ENCODE measurements at regions not wholly inside any gene's neighbourhood (a gene's known extent, or its start where the extent isn't known, plus 50 kb on each side); places are given as distances from the start of the nearest gene placed in this dataset.

DNA sequence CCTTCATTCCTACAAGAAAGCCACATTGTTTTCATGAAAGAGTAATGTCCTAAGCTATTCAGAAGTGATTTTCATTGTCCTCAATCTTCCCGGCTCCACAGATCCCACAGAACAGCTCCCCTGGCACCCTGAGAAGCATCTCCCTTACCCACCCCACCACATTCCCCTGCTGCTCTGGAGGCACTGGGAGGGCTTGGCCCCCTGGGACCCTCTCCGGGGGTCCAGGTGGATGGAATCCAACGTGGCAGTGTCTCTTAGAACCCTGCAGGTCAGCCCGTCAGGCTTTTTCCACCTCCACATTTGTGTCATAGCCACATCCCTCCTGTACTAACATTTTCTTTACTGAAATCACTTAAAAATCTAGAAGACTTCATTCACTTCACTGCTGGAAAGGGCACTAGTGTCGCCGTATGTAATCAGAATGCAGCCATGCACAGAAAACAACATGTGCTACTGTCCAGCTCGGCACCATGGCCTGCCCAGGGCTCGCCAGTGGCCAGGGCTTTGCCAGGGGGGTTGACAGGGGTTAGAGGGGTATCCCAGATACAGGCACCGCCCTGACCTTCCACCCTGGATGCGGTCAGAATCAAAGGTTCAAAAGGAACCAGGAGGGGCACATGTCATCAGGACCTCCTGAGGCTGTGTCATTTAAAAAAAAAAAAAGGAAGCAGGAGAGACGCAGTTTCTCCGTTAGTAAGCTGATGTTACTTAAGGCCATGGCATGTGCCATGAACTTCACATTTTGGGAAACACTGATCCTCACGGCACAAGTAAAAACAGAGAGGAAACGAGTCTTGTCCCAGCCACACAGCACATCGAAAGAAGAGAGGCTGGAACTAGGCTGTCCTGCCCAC is 106.3 kb downstream of the LSM3 start:
- no peak overlapping the region for H3K27ac ChIP-seq
- H3K27me3 ChIP-seq: no peaks in the 10 kb centered on the region
- no peak overlapping the region for H3K4me3 ChIP-seq
- no peaks in the 10 kb centered on the region for H3K36me3 ChIP-seq
- no peak for DNase-seq
- TF ChIP-seq POLR2A (IDR thresholded peaks at IDR 0.05): no peak
- TF ChIP-seq, protein P1, sequence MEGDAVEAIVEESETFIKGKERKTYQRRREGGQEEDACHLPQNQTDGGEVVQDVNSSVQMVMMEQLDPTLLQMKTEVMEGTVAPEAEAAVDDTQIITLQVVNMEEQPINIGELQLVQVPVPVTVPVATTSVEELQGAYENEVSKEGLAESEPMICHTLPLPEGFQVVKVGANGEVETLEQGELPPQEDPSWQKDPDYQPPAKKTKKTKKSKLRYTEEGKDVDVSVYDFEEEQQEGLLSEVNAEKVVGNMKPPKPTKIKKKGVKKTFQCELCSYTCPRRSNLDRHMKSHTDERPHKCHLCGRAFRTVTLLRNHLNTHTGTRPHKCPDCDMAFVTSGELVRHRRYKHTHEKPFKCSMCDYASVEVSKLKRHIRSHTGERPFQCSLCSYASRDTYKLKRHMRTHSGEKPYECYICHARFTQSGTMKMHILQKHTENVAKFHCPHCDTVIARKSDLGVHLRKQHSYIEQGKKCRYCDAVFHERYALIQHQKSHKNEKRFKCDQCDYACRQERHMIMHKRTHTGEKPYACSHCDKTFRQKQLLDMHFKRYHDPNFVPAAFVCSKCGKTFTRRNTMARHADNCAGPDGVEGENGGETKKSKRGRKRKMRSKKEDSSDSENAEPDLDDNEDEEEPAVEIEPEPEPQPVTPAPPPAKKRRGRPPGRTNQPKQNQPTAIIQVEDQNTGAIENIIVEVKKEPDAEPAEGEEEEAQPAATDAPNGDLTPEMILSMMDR (IDR thresholded peaks at IDR 0.05): no peak
- TF ChIP-seq EP300 (IDR thresholded peaks at IDR 0.05): no peak
- WGBS, 3 donors: 84 to 88% (median 87%) methylated on average over 15 of the region's 15 CpGs
- peaks cover 4% of the 10 kb centered on the region for H3K4me1 ChIP-seq (ENCODE audit: insufficient read depth)
- H3K9me3 ChIP-seq: no peaks in the 10 kb centered on the region
- intact Hi-C loops (cut with DNase I): no loop called here

DNA sequence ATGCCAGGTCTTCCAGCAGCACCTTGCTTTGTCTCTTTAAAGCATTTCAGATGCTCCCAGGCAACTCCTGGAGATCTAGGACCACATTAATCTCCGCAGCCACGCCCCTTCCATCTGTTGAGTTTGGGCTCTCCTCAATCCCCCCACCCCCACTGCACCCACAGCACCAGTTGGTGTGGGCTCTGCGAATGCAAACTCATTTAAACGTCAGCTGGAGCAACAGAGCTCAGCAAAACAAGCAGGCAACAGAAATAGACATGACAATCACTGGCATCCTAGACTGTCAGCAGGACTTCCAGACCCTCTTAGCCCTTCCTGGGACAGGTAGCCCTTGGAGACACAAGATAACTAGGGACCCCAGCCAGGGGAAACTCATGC is 106.9 kb downstream of the LSM3 start:
- no peak overlapping the region for H3K4me3 ChIP-seq
- no peaks in the 10 kb centered on the region for H3K36me3 ChIP-seq
- no peaks in the 10 kb centered on the region for H3K27me3 ChIP-seq
- TF ChIP-seq EP300 (IDR thresholded peaks at IDR 0.05) (no peak), POLR2A (IDR thresholded peaks at IDR 0.05) (no peak)
- TF ChIP-seq, protein P1 (IDR thresholded peaks at IDR 0.05): no peak
- no peak overlapping the region for H3K27ac ChIP-seq
- H3K4me1 ChIP-seq (ENCODE audit: insufficient read depth): peaks cover 6% of the 10 kb centered on the region
- 71 to 76% (median 71%) methylated on average over 4 of the region's 4 CpGs for WGBS, 3 donors
- no peaks in the 10 kb centered on the region for H3K9me3 ChIP-seq
- intact Hi-C loops (cut with DNase I): no loop called here
- no peak for DNase-seq

DNA sequence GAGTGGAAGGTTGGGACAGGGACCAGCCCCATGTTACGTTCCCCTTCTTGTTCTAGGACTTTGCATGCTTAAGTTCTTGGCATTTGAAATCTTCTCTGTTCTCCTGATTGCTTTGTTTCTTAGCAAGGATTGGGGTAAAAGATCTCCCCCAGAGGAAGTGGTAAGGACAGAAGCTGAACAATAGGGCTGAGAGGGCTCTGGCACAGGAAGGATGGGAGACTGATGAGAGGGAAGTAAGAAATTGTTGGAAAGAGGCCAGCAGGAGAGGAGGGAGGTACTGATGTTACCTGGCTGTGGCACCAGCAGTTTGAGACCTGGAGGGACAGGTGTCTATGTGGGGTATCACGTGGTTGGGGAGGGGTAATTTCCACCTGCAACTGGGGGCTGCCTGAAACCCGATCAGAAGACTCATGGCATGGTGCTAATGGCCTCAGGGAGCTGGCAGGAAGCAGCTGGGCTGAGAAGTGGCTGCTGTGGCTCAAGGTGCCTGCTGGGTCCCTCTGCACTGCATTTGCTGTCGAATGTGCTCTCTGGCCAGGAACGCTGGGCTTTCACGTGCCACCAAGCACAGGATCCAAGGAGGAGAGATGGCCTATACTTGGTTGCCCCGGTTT is 108.4 kb downstream of the LSM3 start:
- Histone ChIP-seq H3K36me3 (no peaks in the 10 kb centered on the region), H3K27me3 (no peaks in the 10 kb centered on the region), H3K4me1 (ENCODE audit: insufficient read depth) (peaks cover 10% of the 10 kb centered on the region), H3K27ac (no peak overlapping the region), H3K4me3 (no peak overlapping the region), H3K9me3 (no peaks in the 10 kb centered on the region)
- intact Hi-C loops (cut with DNase I): no loop called here
- TF ChIP-seq, protein P1 (IDR thresholded peaks at IDR 0.05): no peak
- no peak for TF ChIP-seq POLR2A (IDR thresholded peaks at IDR 0.05)
- TF ChIP-seq EP300 (IDR thresholded peaks at IDR 0.05): no peak
- WGBS, 3 donors: 90 to 94% (median 91%) methylated on average over 7 of the region's 7 CpGs
- no peak for DNase-seq

DNA sequence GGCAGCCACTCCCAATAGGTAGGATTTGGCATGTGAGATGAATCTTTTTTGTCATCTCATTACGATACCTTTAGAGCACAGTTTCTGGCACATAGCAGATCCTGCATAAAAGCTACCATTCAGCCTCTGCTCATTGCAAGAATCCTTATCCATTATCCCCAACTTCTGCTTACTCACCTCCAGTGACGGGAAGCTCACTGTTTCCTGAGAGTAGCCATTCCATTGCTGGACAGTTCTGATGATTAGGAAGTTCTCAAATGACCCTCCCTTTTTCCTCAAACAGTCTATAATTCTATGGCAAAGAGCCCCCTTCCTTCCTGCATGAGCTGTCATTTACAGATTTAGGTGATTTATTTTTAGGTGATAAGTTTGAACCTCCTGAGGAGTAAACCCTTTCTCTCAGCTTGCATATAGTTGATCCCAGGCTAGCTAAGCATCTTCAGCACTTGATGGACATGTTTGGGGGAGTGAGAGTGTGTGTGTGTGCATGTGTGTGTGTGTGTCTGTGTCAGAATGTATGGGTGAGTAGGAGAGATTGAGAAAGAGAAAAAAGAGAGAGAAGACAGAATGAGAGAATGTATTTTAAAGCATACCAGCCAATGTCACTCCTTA is 109.7 kb downstream of the LSM3 start:
- Histone ChIP-seq H3K27ac (peak overlapping the region in 1 of 2 donors; percentile 42), H3K27me3 (no peaks in the 10 kb centered on the region), H3K36me3 (no peaks in the 10 kb centered on the region), H3K4me3 (no peak overlapping the region), H3K4me1 (ENCODE audit: insufficient read depth) (peaks cover 10% of the 10 kb centered on the region), H3K9me3 (no peaks in the 10 kb centered on the region)
- no peak for DNase-seq
- TF ChIP-seq EP300 (IDR thresholded peaks at IDR 0.05): no peak
- no peak for TF ChIP-seq POLR2A (IDR thresholded peaks at IDR 0.05)
- TF ChIP-seq, protein P1 (IDR thresholded peaks at IDR 0.05): no peak
- WGBS, 3 donors: 91 to 96% (median 94%) methylated on average over 2 of the region's 2 CpGs
- intact Hi-C loops (cut with DNase I): no loop called here

Measured in ovary (tissue), 7 donors.